RWPE2 (cell line): ENCODE measurements at regions not wholly inside any gene's neighbourhood (a gene's known extent, or its start where the extent isn't known, plus 50 kb on each side); places are given as distances from the start of the nearest gene placed in this dataset.

Experiments used
- ATAC-seq: fragments of 200-7000 bp; cut with Tn5 transposase; 3 replicates; pipeline ENCODE4 v1.9.1; 2021; ENCODE audit warnings: low read depth
- DNase-seq: peaks from one replicate; pipeline ENCODE4 v3.0.0-alpha.2; 2020; ENCODE audit warnings: low spot score
- H3K27ac ChIP-seq: fragments of 450-650 bp; 2 replicates; pipeline ENCODE4 v1.5.1; 2017; ENCODE audit warnings: mild to moderate bottlenecking; ENCODE audit not compliant: poor library complexity, severe bottlenecking
- H3K27me3 ChIP-seq: fragments of 250-450 bp; sonication (Bioruptor Pico); 2 replicates; pipeline ENCODE4 v1.5.1; 2021; ENCODE audit warnings: mild to moderate bottlenecking, moderate library complexity; ENCODE audit not compliant: insufficient read depth, poor library complexity, severe bottlenecking
- H3K36me3 ChIP-seq: fragments of 250-450 bp; sonication (Bioruptor Pico); 2 replicates; pipeline ENCODE4 v1.5.1; 2020; ENCODE audit warnings: low read depth, mild to moderate bottlenecking, moderate library complexity
- H3K4me1 ChIP-seq: fragments of 250-450 bp; sonication (Bioruptor Pico); 2 replicates; pipeline ENCODE4 v1.5.1; 2021; ENCODE audit warnings: mild to moderate bottlenecking, moderate library complexity; ENCODE audit not compliant: insufficient read depth, poor library complexity, severe bottlenecking
- H3K4me3 ChIP-seq: fragments of 250-450 bp; sonication (Bioruptor Pico); 2 replicates; pipeline ENCODE4 v1.5.1; 2021; ENCODE audit warnings: mild to moderate bottlenecking, moderate library complexity; ENCODE audit not compliant: severe bottlenecking
- H3K9me3 ChIP-seq: fragments of 250-450 bp; sonication (Bioruptor Pico); 2 replicates; pipeline ENCODE4 v1.5.1; 2021; ENCODE audit warnings: mild to moderate bottlenecking, moderate library complexity; ENCODE audit not compliant: severe bottlenecking
- CTCF ChIP-seq: fragments of 450-650 bp; IDR thresholded peaks from one replicate; pipeline ENCODE4 v1.5.1; 2017; ENCODE audit warnings: mild to moderate bottlenecking, moderate library complexity; ENCODE audit not compliant: poor library complexity, severe bottlenecking

- Histone ChIP-seq H3K27me3 (no peaks in the 10 kb centered on the region), H3K4me1 (no peaks in the 10 kb centered on the region), H3K9me3 (no peaks in the 10 kb centered on the region), H3K27ac (no peak overlapping the region), H3K36me3 (no peaks in the 10 kb centered on the region), H3K4me3 (no peak overlapping the region)
- no peak for TF ChIP-seq CTCF
- ATAC-seq = no peak
- DNase-seq = no peak
Measured at GRCh38 chr13:34758628-34759027, 183.4 kb upstream of the NBEA start.

GRCh38 chr13:34762312-34762711 lies 179.8 kb upstream of the NBEA start:
- no peak for DNase-seq
- no peak for TF ChIP-seq CTCF
- H3K9me3 ChIP-seq = no peaks in the 10 kb centered on the region

GRCh38 chr13:34764246-34764645 lies 177.8 kb upstream of the NBEA start:
- ATAC-seq (no peak), DNase-seq (no peak)
- TF ChIP-seq CTCF = no peak
- Histone ChIP-seq H3K4me1 (no peaks in the 10 kb centered on the region), H3K27ac (no peak overlapping the region), H3K9me3 (no peaks in the 10 kb centered on the region), H3K36me3 (no peaks in the 10 kb centered on the region), H3K4me3 (no peak overlapping the region), H3K27me3 (no peaks in the 10 kb centered on the region)

More at GRCh38 chr13:34762312-34762711, 179.8 kb upstream of the NBEA start:
- no peaks in the 10 kb centered on the region for H3K4me1 ChIP-seq
- ATAC-seq = no peak
- H3K4me3 ChIP-seq = no peak overlapping the region
- H3K27me3 ChIP-seq = no peaks in the 10 kb centered on the region
- H3K27ac ChIP-seq = no peak overlapping the region
- no peaks in the 10 kb centered on the region for H3K36me3 ChIP-seq

GRCh38 chr13:34765446-34766180 lies 176.5 kb upstream of the NBEA start:
- ATAC-seq (no peak), DNase-seq (no peak)
- H3K9me3 ChIP-seq = no peaks in the 10 kb centered on the region
- no peak overlapping the region for H3K4me3 ChIP-seq
- TF ChIP-seq CTCF = no peak
- H3K27me3 ChIP-seq = no peaks in the 10 kb centered on the region
- H3K36me3 ChIP-seq = no peaks in the 10 kb centered on the region
- no peaks in the 10 kb centered on the region for H3K4me1 ChIP-seq
- no peak overlapping the region for H3K27ac ChIP-seq

GRCh38 chr13:34767778-34768177 lies 174.3 kb upstream of the NBEA start:
- TF ChIP-seq CTCF = no peak

More at GRCh38 chr13:34767778-34768177, 174.3 kb upstream of the NBEA start:
- Histone ChIP-seq H3K27me3 (no peaks in the 10 kb centered on the region), H3K27ac (no peak overlapping the region), H3K36me3 (no peaks in the 10 kb centered on the region), H3K9me3 (no peaks in the 10 kb centered on the region), H3K4me3 (no peak overlapping the region), H3K4me1 (no peaks in the 10 kb centered on the region)
- DNase-seq (no peak), ATAC-seq (no peak)
